ENCODE measurements at regions not wholly inside any gene's neighbourhood (a gene's known extent, or its start where the extent isn't known, plus 50 kb on each side); places are given as distances from the start of the nearest gene placed in this dataset.

GRCh38 chr7:68015978-68016532 is 1019.4 kb downstream of the TYW1 start:
- no peaks in the 10 kb centered on the region for H3K36me3 ChIP-seq (ENCODE audit: insufficient read depth, low read length)
- H3K4me1 ChIP-seq (ENCODE audit: insufficient read depth, low read length): no peaks in the 10 kb centered on the region
- Mint-ChIP-seq H3K36me3 (no peaks in the 10 kb centered on the region), H3K4me1 (no peaks in the 10 kb centered on the region), H3K9me3 (peaks cover 0 to 8% (median 3%) of the 10 kb centered on the region in 5 donors), H3K27me3 (no peaks in the 10 kb centered on the region), H3K27ac (no peak overlapping the region), H3K4me3 (no peak overlapping the region)
- no peak overlapping the region for H3K4me3 ChIP-seq (ENCODE audit: low read length)
- no peak overlapping the region for H3K27ac ChIP-seq (ENCODE audit: low read depth, low read length)
- CTCF ChIA-PET: no interaction called here
- no peaks in the 10 kb centered on the region for H3K9me3 ChIP-seq (ENCODE audit: low read length)
- POLR2A ChIA-PET: no interaction called here
- DNase-seq: no peak
- no peaks in the 10 kb centered on the region for H3K27me3 ChIP-seq (ENCODE audit: insufficient read depth, low read length, poor library complexity, severe bottlenecking)

GRCh38 chr7:68020102-68020501 is 1023.5 kb downstream of the TYW1 start:
- CTCF ChIA-PET: no interaction called here
- no peak for DNase-seq
- peaks cover 0 to 3% (median 0%) of the 10 kb centered on the region in 3 donors for H3K36me3 Mint-ChIP-seq

GRCh38 chr7:68025369-68025768 is 1028.7 kb downstream of the TYW1 start:
- DNase-seq: no peak
- Mint-ChIP-seq H3K27me3 (no peaks in the 10 kb centered on the region), H3K36me3 (peaks cover 0 to 3% (median 0%) of the 10 kb centered on the region in 3 donors), H3K27ac (no peak overlapping the region), H3K4me3 (no peak overlapping the region), H3K4me1 (no peaks in the 10 kb centered on the region), H3K9me3 (peaks cover 11 to 13% (median 12%) of the 10 kb centered on the region in 5 donors)
- Histone ChIP-seq H3K27me3 (ENCODE audit: insufficient read depth, low read length, poor library complexity, severe bottlenecking) (no peaks in the 10 kb centered on the region), H3K4me1 (ENCODE audit: insufficient read depth, low read length) (no peaks in the 10 kb centered on the region), H3K9me3 (ENCODE audit: low read length) (no peaks in the 10 kb centered on the region), H3K36me3 (ENCODE audit: insufficient read depth, low read length) (no peaks in the 10 kb centered on the region), H3K27ac (ENCODE audit: low read depth, low read length) (no peak overlapping the region), H3K4me3 (ENCODE audit: low read length) (no peak overlapping the region)
- CTCF ChIA-PET: no interaction called here
- POLR2A ChIA-PET: no interaction called here

More at GRCh38 chr7:68020102-68020501, 1023.5 kb downstream of the TYW1 start:
- H3K27ac ChIP-seq (ENCODE audit: low read depth, low read length): no peak overlapping the region
- H3K9me3 ChIP-seq (ENCODE audit: low read length): no peaks in the 10 kb centered on the region
- Mint-ChIP-seq H3K9me3 (peaks cover 0 to 10% (median 5%) of the 10 kb centered on the region in 5 donors), H3K27me3 (no peaks in the 10 kb centered on the region), H3K27ac (no peak overlapping the region), H3K4me1 (no peaks in the 10 kb centered on the region), H3K4me3 (no peak overlapping the region)
- no peak overlapping the region for H3K4me3 ChIP-seq (ENCODE audit: low read length)
- no peaks in the 10 kb centered on the region for H3K4me1 ChIP-seq (ENCODE audit: insufficient read depth, low read length)
- POLR2A ChIA-PET: no interaction called here
- H3K36me3 ChIP-seq (ENCODE audit: insufficient read depth, low read length): no peaks in the 10 kb centered on the region
- no peaks in the 10 kb centered on the region for H3K27me3 ChIP-seq (ENCODE audit: insufficient read depth, low read length, poor library complexity, severe bottlenecking)

GRCh38 chr7:68030530-68030929 is 1033.9 kb downstream of the TYW1 start:
- Mint-ChIP-seq H3K4me3 (no peak overlapping the region), H3K9me3 (peaks cover 8 to 25% (median 14%) of the 10 kb centered on the region in 5 donors), H3K4me1 (no peaks in the 10 kb centered on the region), H3K27me3 (no peaks in the 10 kb centered on the region), H3K27ac (no peak overlapping the region), H3K36me3 (no peaks in the 10 kb centered on the region)
- no peak for DNase-seq
- POLR2A ChIA-PET: no interaction called here
- no peaks in the 10 kb centered on the region for H3K36me3 ChIP-seq (ENCODE audit: insufficient read depth, low read length)
- no peak overlapping the region for H3K4me3 ChIP-seq (ENCODE audit: low read length)
- CTCF ChIA-PET: no interaction called here
- H3K9me3 ChIP-seq (ENCODE audit: low read length): no peaks in the 10 kb centered on the region
- H3K4me1 ChIP-seq (ENCODE audit: insufficient read depth, low read length): no peaks in the 10 kb centered on the region
- no peak overlapping the region for H3K27ac ChIP-seq (ENCODE audit: low read depth, low read length)
- no peaks in the 10 kb centered on the region for H3K27me3 ChIP-seq (ENCODE audit: insufficient read depth, low read length, poor library complexity, severe bottlenecking)

- Histone ChIP-seq H3K9me3 (ENCODE audit: low read length) (no peaks in the 10 kb centered on the region), H3K27ac (ENCODE audit: low read depth, low read length) (no peak overlapping the region), H3K27me3 (ENCODE audit: insufficient read depth, low read length, poor library complexity, severe bottlenecking) (no peaks in the 10 kb centered on the region), H3K36me3 (ENCODE audit: insufficient read depth, low read length) (no peaks in the 10 kb centered on the region), H3K4me1 (ENCODE audit: insufficient read depth, low read length) (no peaks in the 10 kb centered on the region), H3K4me3 (ENCODE audit: low read length) (no peak overlapping the region)
- no peak for DNase-seq
- no peak overlapping the region for H3K4me3 Mint-ChIP-seq
- POLR2A ChIA-PET: no interaction called here
- no peaks in the 10 kb centered on the region for H3K27me3 Mint-ChIP-seq
- CTCF ChIA-PET: no interaction called here
- H3K36me3 Mint-ChIP-seq: no peaks in the 10 kb centered on the region
- no peaks in the 10 kb centered on the region for H3K4me1 Mint-ChIP-seq
- peaks cover 8 to 25% (median 13%) of the 10 kb centered on the region in 5 donors for H3K9me3 Mint-ChIP-seq
- H3K27ac Mint-ChIP-seq: no peak overlapping the region
Measured at GRCh38 chr7:68031180-68031943, 1034.7 kb downstream of the TYW1 start.

GRCh38 chr7:68038621-68039314 is 1042.1 kb downstream of the TYW1 start:
- no peak overlapping the region for H3K4me3 ChIP-seq (ENCODE audit: low read length)
- H3K27ac ChIP-seq (ENCODE audit: low read depth, low read length): no peak overlapping the region
- no peaks in the 10 kb centered on the region for H3K4me1 Mint-ChIP-seq
- H3K9me3 ChIP-seq (ENCODE audit: low read length): no peaks in the 10 kb centered on the region
- ChIA-PET POLR2A (no interaction called here), CTCF (no interaction called here)
- H3K36me3 ChIP-seq (ENCODE audit: insufficient read depth, low read length): no peaks in the 10 kb centered on the region
- peaks cover 2 to 14% (median 4%) of the 10 kb centered on the region in 5 donors for H3K9me3 Mint-ChIP-seq
- no peak for DNase-seq
- H3K4me3 Mint-ChIP-seq: no peak overlapping the region
- no peaks in the 10 kb centered on the region for H3K36me3 Mint-ChIP-seq
- H3K4me1 ChIP-seq (ENCODE audit: insufficient read depth, low read length): no peaks in the 10 kb centered on the region
- no peaks in the 10 kb centered on the region for H3K27me3 Mint-ChIP-seq
- H3K27me3 ChIP-seq (ENCODE audit: insufficient read depth, low read length, poor library complexity, severe bottlenecking): no peaks in the 10 kb centered on the region
- no peak overlapping the region for H3K27ac Mint-ChIP-seq

GRCh38 chr7:68041554-68041953 is 1044.9 kb downstream of the TYW1 start:
- POLR2A ChIA-PET: no interaction called here
- no peaks in the 10 kb centered on the region for H3K27me3 ChIP-seq (ENCODE audit: insufficient read depth, low read length, poor library complexity, severe bottlenecking)
- H3K36me3 ChIP-seq (ENCODE audit: insufficient read depth, low read length): no peaks in the 10 kb centered on the region
- Mint-ChIP-seq H3K36me3 (no peaks in the 10 kb centered on the region), H3K4me1 (no peaks in the 10 kb centered on the region), H3K27ac (no peak overlapping the region), H3K27me3 (peaks cover 0 to 2% of the 10 kb centered on the region in 2 donors), H3K9me3 (peaks cover 2 to 12% (median 4%) of the 10 kb centered on the region in 5 donors), H3K4me3 (no peak overlapping the region)
- no peaks in the 10 kb centered on the region for H3K9me3 ChIP-seq (ENCODE audit: low read length)
- no peaks in the 10 kb centered on the region for H3K4me1 ChIP-seq (ENCODE audit: insufficient read depth, low read length)
- no peak overlapping the region for H3K27ac ChIP-seq (ENCODE audit: low read depth, low read length)
- DNase-seq: no peak
- H3K4me3 ChIP-seq (ENCODE audit: low read length): no peak overlapping the region
- CTCF ChIA-PET: no interaction called here

- Histone ChIP-seq H3K36me3 (ENCODE audit: insufficient read depth, low read length) (no peaks in the 10 kb centered on the region), H3K27ac (ENCODE audit: low read depth, low read length) (no peak overlapping the region), H3K9me3 (ENCODE audit: low read length) (no peaks in the 10 kb centered on the region), H3K4me3 (ENCODE audit: low read length) (no peak overlapping the region), H3K27me3 (ENCODE audit: insufficient read depth, low read length, poor library complexity, severe bottlenecking) (no peaks in the 10 kb centered on the region), H3K4me1 (ENCODE audit: insufficient read depth, low read length) (no peaks in the 10 kb centered on the region)
- Mint-ChIP-seq H3K9me3 (peaks cover 0 to 9% (median 2%) of the 10 kb centered on the region in 5 donors), H3K4me3 (no peak overlapping the region), H3K4me1 (no peaks in the 10 kb centered on the region), H3K27ac (no peak overlapping the region), H3K27me3 (peaks cover 0 to 2% of the 10 kb centered on the region in 2 donors), H3K36me3 (no peaks in the 10 kb centered on the region)
- no peak for DNase-seq
- ChIA-PET POLR2A (no interaction called here), CTCF (no interaction called here)
Measured at GRCh38 chr7:68043546-68043945, 1046.9 kb downstream of the TYW1 start.
